ENCODE measurements at regions not wholly inside any gene's neighbourhood (a gene's known extent, or its start where the extent isn't known, plus 50 kb on each side); places are given as distances from the start of the nearest gene placed in this dataset.

GRCh38 chr12:86741531-86741930 is 485.3 kb upstream of the MGAT4C start:
- H3K4me1 ChIP-seq (ENCODE audit: control insufficient read depth in 1 of 2, insufficient read depth in 1 of 2, low read depth in 1 of 2, low read length in 1 of 2): no peaks in the 10 kb centered on the region
- no peaks in the 10 kb centered on the region for H3K27me3 ChIP-seq
- no peaks in the 10 kb centered on the region for H3K36me3 ChIP-seq
- H3K27ac ChIP-seq: no peak overlapping the region
- H3K9me3 ChIP-seq: no peaks in the 10 kb centered on the region
- H3K4me3 ChIP-seq (ENCODE audit: low read depth in 1 of 2, low read length in 1 of 2): no peak overlapping the region
- TF ChIP-seq CTCF (IDR thresholded peaks at IDR 0.05): no peak

DNA sequence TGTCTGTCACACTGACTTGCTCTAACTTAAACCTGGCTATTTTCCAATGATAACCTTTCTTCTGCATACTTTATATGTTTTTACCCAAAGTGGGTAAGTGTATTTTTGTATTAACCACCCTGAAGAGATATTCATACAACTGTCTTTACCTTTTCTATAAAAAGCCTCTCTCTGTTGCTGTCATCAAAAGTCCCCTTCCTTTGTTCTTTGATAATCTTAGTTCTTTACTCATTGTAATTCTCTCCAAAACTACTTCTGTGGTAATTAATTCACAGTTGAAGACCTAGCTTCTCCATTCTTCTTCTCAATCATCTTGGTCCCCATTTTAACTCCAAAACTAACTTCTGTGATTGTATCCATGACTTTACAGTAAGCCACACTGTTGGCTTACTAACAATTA is 479.7 kb upstream of the MGAT4C start:
- Histone ChIP-seq H3K4me3 (ENCODE audit: low read depth in 1 of 2, low read length in 1 of 2) (no peak overlapping the region), H3K36me3 (no peaks in the 10 kb centered on the region), H3K9me3 (no peaks in the 10 kb centered on the region), H3K27me3 (no peaks in the 10 kb centered on the region), H3K4me1 (ENCODE audit: control insufficient read depth in 1 of 2, insufficient read depth in 1 of 2, low read depth in 1 of 2, low read length in 1 of 2) (no peaks in the 10 kb centered on the region), H3K27ac (no peak overlapping the region)
- TF ChIP-seq CTCF (IDR thresholded peaks at IDR 0.05): no peak

- H3K4me1 ChIP-seq (ENCODE audit: control insufficient read depth in 1 of 2, insufficient read depth in 1 of 2, low read depth in 1 of 2, low read length in 1 of 2): no peaks in the 10 kb centered on the region
- TF ChIP-seq CTCF (IDR thresholded peaks at IDR 0.05): no peak
- no peak overlapping the region for H3K4me3 ChIP-seq (ENCODE audit: low read depth in 1 of 2, low read length in 1 of 2)
- H3K9me3 ChIP-seq: no peaks in the 10 kb centered on the region
- no peaks in the 10 kb centered on the region for H3K36me3 ChIP-seq
- H3K27ac ChIP-seq: no peak overlapping the region
- no peaks in the 10 kb centered on the region for H3K27me3 ChIP-seq
Measured at GRCh38 chr12:86735072-86735471, 478.9 kb upstream of the MGAT4C start.

DNA sequence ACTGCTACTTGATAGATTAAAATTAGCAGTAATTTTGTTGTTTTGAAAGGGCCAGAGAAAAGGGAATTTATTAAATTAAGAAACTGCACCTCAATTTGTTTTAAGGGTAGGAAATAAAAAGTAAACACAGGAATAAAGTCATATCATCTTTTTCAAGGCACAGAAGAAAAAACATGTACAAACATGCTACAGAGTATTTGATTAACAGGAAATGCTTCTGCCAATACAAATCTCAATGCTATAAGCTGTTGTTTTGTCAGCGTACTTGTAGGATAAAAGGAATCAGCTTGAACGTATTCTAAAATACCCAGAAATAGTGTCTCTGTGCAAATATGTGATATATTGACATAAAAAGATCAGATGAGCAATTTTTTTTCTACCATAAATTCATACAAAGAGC is 474.0 kb upstream of the MGAT4C start:
- no peaks in the 10 kb centered on the region for H3K9me3 ChIP-seq
- no peaks in the 10 kb centered on the region for H3K36me3 ChIP-seq
- H3K4me1 ChIP-seq (ENCODE audit: control insufficient read depth in 1 of 2, insufficient read depth in 1 of 2, low read depth in 1 of 2, low read length in 1 of 2): no peaks in the 10 kb centered on the region
- no peak overlapping the region for H3K27ac ChIP-seq
- no peaks in the 10 kb centered on the region for H3K27me3 ChIP-seq
- TF ChIP-seq CTCF (IDR thresholded peaks at IDR 0.05): no peak
- no peak overlapping the region for H3K4me3 ChIP-seq (ENCODE audit: low read depth in 1 of 2, low read length in 1 of 2)

DNA sequence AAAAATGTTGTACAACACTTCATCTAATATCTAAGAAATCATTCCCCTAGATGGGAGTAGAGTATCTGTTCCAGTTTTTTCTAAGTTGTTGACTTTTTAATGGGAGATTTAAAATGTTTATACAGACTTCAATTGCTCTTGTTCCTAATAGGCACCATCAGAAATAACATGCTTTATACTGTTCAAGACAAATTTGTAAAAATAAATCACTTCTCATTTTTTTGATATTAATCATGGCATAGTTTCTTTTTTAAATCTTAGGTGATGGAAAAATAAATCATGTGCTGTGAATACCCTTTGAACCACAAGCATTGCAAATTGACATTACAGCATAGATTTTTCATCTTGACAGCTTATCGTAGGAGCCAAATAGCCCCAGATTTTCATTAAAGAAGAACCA is 473.5 kb upstream of the MGAT4C start:
- Histone ChIP-seq H3K4me3 (ENCODE audit: low read depth in 1 of 2, low read length in 1 of 2) (no peak overlapping the region), H3K4me1 (ENCODE audit: control insufficient read depth in 1 of 2, insufficient read depth in 1 of 2, low read depth in 1 of 2, low read length in 1 of 2) (no peaks in the 10 kb centered on the region), H3K27ac (no peak overlapping the region), H3K27me3 (no peaks in the 10 kb centered on the region), H3K36me3 (no peaks in the 10 kb centered on the region), H3K9me3 (no peaks in the 10 kb centered on the region)
- no peak for TF ChIP-seq CTCF (IDR thresholded peaks at IDR 0.05)

GRCh38 chr12:86727160-86727559 is 471.0 kb upstream of the MGAT4C start:
- H3K36me3 ChIP-seq: no peaks in the 10 kb centered on the region
- no peak overlapping the region for H3K27ac ChIP-seq
- no peak overlapping the region for H3K4me3 ChIP-seq (ENCODE audit: low read depth in 1 of 2, low read length in 1 of 2)
- no peaks in the 10 kb centered on the region for H3K9me3 ChIP-seq
- TF ChIP-seq CTCF (IDR thresholded peaks at IDR 0.05): no peak
- no peaks in the 10 kb centered on the region for H3K4me1 ChIP-seq (ENCODE audit: control insufficient read depth in 1 of 2, insufficient read depth in 1 of 2, low read depth in 1 of 2, low read length in 1 of 2)
- H3K27me3 ChIP-seq: no peaks in the 10 kb centered on the region
